MM.1S (cell line): ENCODE measurements at regions not wholly inside any gene's neighbourhood (a gene's known extent, or its start where the extent isn't known, plus 50 kb on each side); places are given as distances from the start of the nearest gene placed in this dataset.

Source experiments
- EZH2 ChIP-seq: fragments of 300-600 bp; sonication (generic); optimal IDR thresholded peaks from 2 replicates; pipeline ENCODE3; 2017; ENCODE audit warnings: low read depth, mild to moderate bottlenecking, antibody characterized with exemption, low read length, mixed read lengths
- TF ChIP-seq, protein P1 (sequence below): fragments of 300-600 bp; sonication (generic); IDR thresholded peaks from 2 replicates; pipeline ENCODE4 v1.5.1; 2016; ENCODE audit warnings: antibody characterized with exemption, low read length, mixed read lengths

DNA sequence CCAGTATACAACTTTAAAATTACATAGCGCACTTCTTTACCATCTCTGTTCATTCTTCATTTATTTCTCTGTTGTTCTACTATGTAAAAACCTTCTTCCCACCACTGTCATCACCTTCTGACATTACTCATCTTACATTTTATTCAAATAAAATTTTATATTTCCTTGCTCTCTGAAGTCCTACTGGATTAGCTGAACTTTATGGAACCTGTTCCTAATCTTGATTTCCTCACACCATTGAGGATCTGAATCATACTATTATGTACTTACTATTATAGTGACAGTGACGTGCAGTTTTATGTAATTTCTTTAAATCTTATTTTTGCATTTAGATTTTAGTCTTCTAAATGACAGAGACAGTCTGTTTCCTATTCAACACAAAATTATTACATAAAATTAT is 98.3 kb downstream of the DYNAP start:
- TF ChIP-seq, protein P1, sequence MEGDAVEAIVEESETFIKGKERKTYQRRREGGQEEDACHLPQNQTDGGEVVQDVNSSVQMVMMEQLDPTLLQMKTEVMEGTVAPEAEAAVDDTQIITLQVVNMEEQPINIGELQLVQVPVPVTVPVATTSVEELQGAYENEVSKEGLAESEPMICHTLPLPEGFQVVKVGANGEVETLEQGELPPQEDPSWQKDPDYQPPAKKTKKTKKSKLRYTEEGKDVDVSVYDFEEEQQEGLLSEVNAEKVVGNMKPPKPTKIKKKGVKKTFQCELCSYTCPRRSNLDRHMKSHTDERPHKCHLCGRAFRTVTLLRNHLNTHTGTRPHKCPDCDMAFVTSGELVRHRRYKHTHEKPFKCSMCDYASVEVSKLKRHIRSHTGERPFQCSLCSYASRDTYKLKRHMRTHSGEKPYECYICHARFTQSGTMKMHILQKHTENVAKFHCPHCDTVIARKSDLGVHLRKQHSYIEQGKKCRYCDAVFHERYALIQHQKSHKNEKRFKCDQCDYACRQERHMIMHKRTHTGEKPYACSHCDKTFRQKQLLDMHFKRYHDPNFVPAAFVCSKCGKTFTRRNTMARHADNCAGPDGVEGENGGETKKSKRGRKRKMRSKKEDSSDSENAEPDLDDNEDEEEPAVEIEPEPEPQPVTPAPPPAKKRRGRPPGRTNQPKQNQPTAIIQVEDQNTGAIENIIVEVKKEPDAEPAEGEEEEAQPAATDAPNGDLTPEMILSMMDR, result no peak
- TF ChIP-seq EZH2, result no peak
